B cell (primary cell): ENCODE measurements at regions not wholly inside any gene's neighbourhood (a gene's known extent, or its start where the extent isn't known, plus 50 kb on each side); places are given as distances from the start of the nearest gene placed in this dataset.

Experiments
- ATAC-seq: fragments of 200-7000 bp; cut with Tn5 transposase; one replicate; pipeline ENCODE4 v1.10.0; 2021; ENCODE audit warnings: low read depth, mild to moderate bottlenecking, moderate number of reproducible peaks, moderate library complexity
- CTCF ChIA-PET: fragments of 350-600 bp; sonication (Branson Sonifier 250); formaldehyde crosslinking; loops from one replicate; lab custom pipeline; 2021; ENCODE audit warnings: antibody characterized with exemption, inconsistent platforms; lab: Charles Lee
- POLR2A ChIA-PET: fragments of 350-600 bp; sonication (Branson Sonifier 250); formaldehyde crosslinking; loops from one replicate; lab custom pipeline; 2021; ENCODE audit warnings: antibody characterized with exemption; lab: Charles Lee
- DNase-seq: peaks from one replicate; pipeline ENCODE4 v3.0.0; 2013
- H2AFZ ChIP-seq: 2 replicates; pipeline ENCODE4 v1.6.1; 2012; ENCODE audit warnings: mild to moderate bottlenecking, low read depth, low read length; ENCODE audit not compliant: insufficient read depth, poor library complexity, severe bottlenecking
- H3K27ac ChIP-seq, 2 donors: 1 replicate in 1 of 2; 2 replicates in 1 of 2; pipeline ENCODE4 v1.5.1; 2012 to 2013; ENCODE audit warnings: low read length in 2 of 2, mild to moderate bottlenecking in 2 of 2, moderate library complexity in 1 of 2
- H3K27me3 ChIP-seq, 4 experiments: fragments of 200-600 bp in 1 of 4; sonication (generic) in 1 of 4; replicated peaks in 1 of 4; 1 replicate in 2 of 4; 2 replicates in 2 of 4; pipeline versions ENCODE4 v1.6.1 to v1.7.0; 2013 to 2016; ENCODE audit warnings: low read length in 3 of 4, mild to moderate bottlenecking in 2 of 4, mixed read lengths in 1 of 4, moderate library complexity in 1 of 4; ENCODE audit not compliant: insufficient read depth in 4 of 4, control insufficient read depth in 3 of 4; ENCODE audit errors: control extremely low read depth in 1 of 4
- H3K36me3 ChIP-seq, 2 experiments: replicated peaks in 1 of 2; 1 replicate in 1 of 2; 2 replicates in 1 of 2; pipeline versions ENCODE4 v1.6.1 to v1.7.1; 2013; ENCODE audit warnings: low read length in 1 of 2; ENCODE audit not compliant: insufficient read depth in 2 of 2, control insufficient read depth in 1 of 2; ENCODE audit errors: control extremely low read depth in 1 of 2, extremely low read depth in 1 of 2
- H3K4me1 ChIP-seq, 2 donors: fragments of 200-600 bp in 1 of 2; sonication (generic) in 1 of 2; 1 replicate in 1 of 2; 2 replicates in 1 of 2; pipeline versions ENCODE4 v1.5.1 to v1.6.1; 2013 to 2017; ENCODE audit warnings: low read length in 2 of 2; ENCODE audit not compliant: control insufficient read depth in 2 of 2, insufficient read depth in 2 of 2
- H3K4me2 ChIP-seq: replicated peaks from 2 replicates; pipeline ENCODE3; 2012; ENCODE audit warnings: mild to moderate bottlenecking, low read depth, low read length; ENCODE audit not compliant: poor library complexity, severe bottlenecking
- H3K4me3 ChIP-seq, 5 experiments: fragments of 200-600 bp in 1 of 5; sonication (generic) in 1 of 5; 1 replicate in 3 of 5; 2 replicates in 2 of 5; pipeline versions ENCODE4 v1.5.1 to v1.7.0; 2011 to 2016; ENCODE audit warnings: low read length in 4 of 5, mild to moderate bottlenecking in 4 of 5, low read depth in 2 of 5, control low read depth in 1 of 5, moderate library complexity in 1 of 5; ENCODE audit not compliant: insufficient read depth in 1 of 5; ENCODE audit errors: control extremely low read depth in 1 of 5, extremely low read depth in 1 of 5
- H3K79me2 ChIP-seq: fragments of 200-600 bp; sonication (generic); one replicate; pipeline ENCODE4 v1.6.0; 2016; ENCODE audit warnings: low read length; ENCODE audit not compliant: control insufficient read depth, insufficient read depth
- H3K9ac ChIP-seq: fragments of 200-600 bp; sonication (generic); 2 replicates; pipeline ENCODE4 v1.6.1; 2017; ENCODE audit warnings: mild to moderate bottlenecking, low read length, moderate library complexity
- H3K9me3 ChIP-seq, 3 donors: one replicate each; pipeline versions ENCODE4 v1.6.1 to v1.7.1; 2013; ENCODE audit warnings: low read length in 2 of 3; ENCODE audit not compliant: control insufficient read depth in 2 of 3, insufficient read depth in 1 of 3; ENCODE audit errors: control extremely low read depth in 1 of 3
- H4K20me1 ChIP-seq: 2 replicates; pipeline ENCODE4 v1.6.0; 2012; ENCODE audit warnings: mild to moderate bottlenecking, low read length; ENCODE audit not compliant: insufficient read depth, control insufficient read depth, poor library complexity, severe bottlenecking
- H3K27ac Mint-ChIP-seq: one replicate; pipeline ENCODE4 v1.8.0; 2021; ENCODE audit warnings: mixed read lengths
- H3K27me3 Mint-ChIP-seq: one replicate; pipeline ENCODE4 v1.8.0; 2021; ENCODE audit warnings: mixed read lengths
- H3K4me1 Mint-ChIP-seq: one replicate; pipeline ENCODE4 v1.8.0; 2021; ENCODE audit warnings: mixed read lengths
- H3K4me3 Mint-ChIP-seq: one replicate; pipeline ENCODE4 v1.8.0; 2021; ENCODE audit warnings: mixed read lengths
- H3K9me3 Mint-ChIP-seq: one replicate; pipeline ENCODE4 v1.8.0; 2022; ENCODE audit warnings: mixed read lengths; ENCODE audit not compliant: insufficient read depth
- CTCF ChIP-seq: fragments of 200-600 bp; IDR thresholded peaks from one replicate; pipeline ENCODE4 v1.8.0; 2022; ENCODE audit warnings: antibody characterized with exemption, mild to moderate bottlenecking
- EZH2 ChIP-seq: IDR thresholded peaks from 2 replicates; pipeline ENCODE4 v1.6.1; 2012; ENCODE audit warnings: borderline replicate concordance, low read depth, mild to moderate bottlenecking, moderate library complexity, low read length; ENCODE audit not compliant: insufficient read depth, poor library complexity, severe bottlenecking
- WGBS: methylation state at CpG from one replicate; pipeline ENCODE4 v1.1.5; 2013; ENCODE audit warnings: missing lambda C conversion rate; ENCODE audit not compliant: insufficient coverage; 5-methylcytosine and 5-hydroxymethylcytosine counted together
- intact Hi-C: fragments of 100-400 bp; cut with micrococcal nuclease; formaldehyde crosslinking; loops from one replicate; pipeline ENCODE4 v1.10.0; 2022

GRCh38 chr3:78426454-78426853 is 1341.3 kb downstream of the ROBO1 start:
- DNase-seq (no peak), ATAC-seq (no peak)
- no peaks in the 10 kb centered on the region for H3K4me1 ChIP-seq
- no peak overlapping the region for H3K27ac ChIP-seq
- H3K9ac ChIP-seq: no peak overlapping the region
- H3K9me3 ChIP-seq: no peaks in the 10 kb centered on the region
- Mint-ChIP-seq H3K27ac (no peak overlapping the region), H3K27me3 (no peaks in the 10 kb centered on the region), H3K9me3 (peaks cover 6% of the 10 kb centered on the region), H3K4me1 (no peaks in the 10 kb centered on the region), H3K4me3 (no peak overlapping the region)
- no peaks in the 10 kb centered on the region for H3K79me2 ChIP-seq
- intact Hi-C loops: no loop called here
- H4K20me1 ChIP-seq: no peaks in the 10 kb centered on the region
- ChIA-PET POLR2A (no interaction called here), CTCF (no interaction called here)
- no peaks in the 10 kb centered on the region for H3K27me3 ChIP-seq
- WGBS: no CpG with 5 or more reads among the region's 1 CpG
- no peak overlapping the region for H3K4me2 ChIP-seq
- TF ChIP-seq CTCF (no peak), EZH2 (no peak)
- no peak overlapping the region for H3K4me3 ChIP-seq
- no peak overlapping the region for H2AFZ ChIP-seq
- no peaks in the 10 kb centered on the region for H3K36me3 ChIP-seq

DNA sequence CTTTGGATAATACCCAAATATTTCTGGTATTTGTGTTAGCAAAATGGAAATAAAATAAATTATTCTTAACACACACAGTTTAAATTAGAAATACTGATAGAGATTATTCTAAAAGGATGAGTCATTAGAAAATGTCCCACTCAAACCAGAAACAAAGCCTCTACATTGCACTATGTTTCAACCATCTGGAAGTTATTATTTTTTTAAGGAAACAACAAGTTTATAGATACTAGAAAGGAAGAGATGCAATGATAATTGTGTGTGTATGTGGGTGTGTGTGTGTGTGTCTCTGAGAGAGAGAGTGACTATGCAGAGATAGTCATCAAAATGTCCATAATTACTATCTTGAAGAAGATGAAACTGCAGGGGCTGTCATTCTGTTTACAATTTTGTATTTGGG is 1340.5 kb downstream of the ROBO1 start:
- no peaks in the 10 kb centered on the region for H3K4me1 ChIP-seq
- Mint-ChIP-seq H3K4me3 (no peak overlapping the region), H3K9me3 (peaks cover 6% of the 10 kb centered on the region), H3K27ac (no peak overlapping the region), H3K27me3 (no peaks in the 10 kb centered on the region), H3K4me1 (no peaks in the 10 kb centered on the region)
- DNase-seq (no peak), ATAC-seq (no peak)
- TF ChIP-seq CTCF (no peak), EZH2 (no peak)
- H3K27me3 ChIP-seq: no peaks in the 10 kb centered on the region
- no peak overlapping the region for H3K27ac ChIP-seq
- no peak overlapping the region for H3K9ac ChIP-seq
- H2AFZ ChIP-seq: no peak overlapping the region
- intact Hi-C loops: no loop called here
- H3K79me2 ChIP-seq: no peaks in the 10 kb centered on the region
- no peak overlapping the region for H3K4me3 ChIP-seq
- H3K36me3 ChIP-seq: no peaks in the 10 kb centered on the region
- H4K20me1 ChIP-seq: no peaks in the 10 kb centered on the region
- no peak overlapping the region for H3K4me2 ChIP-seq
- H3K9me3 ChIP-seq: no peaks in the 10 kb centered on the region
- ChIA-PET CTCF (no interaction called here), POLR2A (no interaction called here)
